PC-3 (cell line): ENCODE measurements at regions not wholly inside any gene's neighbourhood (a gene's known extent, or its start where the extent isn't known, plus 50 kb on each side); places are given as distances from the start of the nearest gene placed in this dataset.

Experiments used
- ATAC-seq: fragments of 200-7000 bp; cut with Tn5 transposase; 2 replicates; pipeline ENCODE4 v1.9.1; 2020; ENCODE audit warnings: mild to moderate bottlenecking, moderate library complexity
- BruUV-seq: library from RNA; stranded (reverse); fragments of 400-500 nt; replicated peaks from 2 replicates; lab custom pipeline; 2021; lab: Mats Ljungman, UMichigan
- CTCF ChIA-PET: fragments of 300-600 bp; sonication (Branson Sonifier 250); formaldehyde crosslinking; loops from one replicate; lab custom pipeline; 2022; ENCODE audit warnings: antibody characterized with exemption; lab: Charles Lee
- POLR2A ChIA-PET: fragments of 300-600 bp; sonication (Branson Sonifier 250); formaldehyde crosslinking; loops from one replicate; lab custom pipeline; 2022; ENCODE audit warnings: antibody characterized with exemption; ENCODE audit not compliant: unreplicated experiment; lab: Charles Lee
- DNase-seq: peaks from one replicate; pipeline ENCODE4 v3.0.0-alpha.2; 2015
- H2AFZ ChIP-seq: fragments of 300-600 bp; sonication (generic); 2 replicates; pipeline ENCODE4 v1.6.0; 2016; ENCODE audit warnings: antibody characterized with exemption, low read length
- H3F3A ChIP-seq: fragments of 300-600 bp; sonication (generic); one replicate; pipeline ENCODE4 v1.6.0; 2017; ENCODE audit warnings: antibody characterized with exemption, low read length, control low read depth, mild to moderate bottlenecking; ENCODE audit not compliant: unreplicated experiment
- H3K27ac ChIP-seq: fragments of 300-600 bp; sonication (generic); 2 replicates; pipeline ENCODE4 v1.5.1; 2016; ENCODE audit warnings: mild to moderate bottlenecking, low read length
- H3K27me3 ChIP-seq: fragments of 300-600 bp; sonication (generic); 2 replicates; pipeline ENCODE4 v1.6.1; 2016; ENCODE audit warnings: low read length, mixed read lengths
- H3K36me3 ChIP-seq: fragments of 300-600 bp; sonication (generic); 2 replicates; pipeline ENCODE4 v1.6.1; 2016; ENCODE audit warnings: low read depth, mixed run types, low read length, mixed read lengths
- H3K4me1 ChIP-seq: fragments of 300-600 bp; sonication (generic); 2 replicates; pipeline ENCODE4 v1.5.1; 2016; ENCODE audit warnings: low read length; ENCODE audit not compliant: insufficient read depth
- H3K4me2 ChIP-seq: fragments of 300-600 bp; sonication (generic); 2 replicates; pipeline ENCODE4 v1.6.0; 2016; ENCODE audit warnings: low read length
- H3K4me3 ChIP-seq: fragments of 300-600 bp; sonication (generic); 2 replicates; pipeline ENCODE4 v1.5.1; 2016; ENCODE audit warnings: mild to moderate bottlenecking, low read length, mixed read lengths
- H3K79me2 ChIP-seq: fragments of 300-600 bp; sonication (generic); 2 replicates; pipeline ENCODE4 v1.6.1; 2017; ENCODE audit warnings: low read length, mixed read lengths
- H3K9ac ChIP-seq: fragments of 300-600 bp; sonication (generic); 2 replicates; pipeline ENCODE4 v1.6.0; 2016; ENCODE audit warnings: mild to moderate bottlenecking, low read length
- H3K9me2 ChIP-seq: fragments of 300-600 bp; sonication (generic); replicated peaks from 2 replicates; pipeline ENCODE4 v1.6.1; 2016; ENCODE audit warnings: mixed run types, low read length, mixed read lengths
- H3K9me3 ChIP-seq: fragments of 300-600 bp; sonication (generic); 2 replicates; pipeline ENCODE4 v1.6.1; 2016; ENCODE audit warnings: low read length, mixed read lengths
- H4K20me1 ChIP-seq: fragments of 300-600 bp; sonication (generic); 2 replicates; pipeline ENCODE4 v1.6.1; 2016; ENCODE audit warnings: low read length, mixed read lengths
- EZH2 ChIP-seq: fragments of 300-600 bp; sonication (generic); IDR thresholded peaks from one replicate; pipeline ENCODE4 v1.6.1; 2017; ENCODE audit warnings: antibody characterized with exemption, mild to moderate bottlenecking, low read length; ENCODE audit not compliant: unreplicated experiment
- EZH2phosphoT487 ChIP-seq: fragments of 300-600 bp; sonication (generic); IDR thresholded peaks from 2 replicates; pipeline ENCODE4 v1.6.1; 2018; ENCODE audit warnings: mild to moderate bottlenecking, antibody characterized with exemption, low read length, borderline replicate concordance
- intact Hi-C: fragments of 100-400 bp; cut with micrococcal nuclease; formaldehyde crosslinking; loops from 2 replicates; pipeline ENCODE4 v1.9.0; 2023
- TF ChIP-seq, protein P1 (sequence below): fragments of 300-600 bp; sonication (generic); conservative IDR thresholded peaks from 2 replicates; pipeline ENCODE4 v1.5.1; 2017; ENCODE audit warnings: antibody characterized with exemption, low read depth, mild to moderate bottlenecking, low read length

DNA sequence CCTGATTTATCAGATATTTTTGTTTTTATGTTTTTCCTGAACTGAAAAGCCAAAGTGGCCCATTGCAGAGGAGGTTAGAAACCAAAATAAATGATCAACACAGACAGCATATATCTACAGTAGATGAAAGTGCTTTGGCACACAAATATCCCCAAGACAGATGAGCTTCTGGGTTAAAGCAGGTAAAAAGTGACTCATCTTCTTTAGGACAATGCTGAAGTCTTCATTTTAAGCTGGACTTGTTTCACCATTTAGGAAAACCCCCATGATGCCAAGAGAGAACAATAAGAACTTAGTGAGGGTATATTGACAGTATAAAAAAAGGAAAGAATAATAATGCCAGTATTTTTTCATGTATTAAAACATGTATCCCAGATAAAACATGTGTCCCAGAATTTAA, 100.8 kb upstream of the OR9G4 start:
- no TSS peak for BruUV-seq

DNA sequence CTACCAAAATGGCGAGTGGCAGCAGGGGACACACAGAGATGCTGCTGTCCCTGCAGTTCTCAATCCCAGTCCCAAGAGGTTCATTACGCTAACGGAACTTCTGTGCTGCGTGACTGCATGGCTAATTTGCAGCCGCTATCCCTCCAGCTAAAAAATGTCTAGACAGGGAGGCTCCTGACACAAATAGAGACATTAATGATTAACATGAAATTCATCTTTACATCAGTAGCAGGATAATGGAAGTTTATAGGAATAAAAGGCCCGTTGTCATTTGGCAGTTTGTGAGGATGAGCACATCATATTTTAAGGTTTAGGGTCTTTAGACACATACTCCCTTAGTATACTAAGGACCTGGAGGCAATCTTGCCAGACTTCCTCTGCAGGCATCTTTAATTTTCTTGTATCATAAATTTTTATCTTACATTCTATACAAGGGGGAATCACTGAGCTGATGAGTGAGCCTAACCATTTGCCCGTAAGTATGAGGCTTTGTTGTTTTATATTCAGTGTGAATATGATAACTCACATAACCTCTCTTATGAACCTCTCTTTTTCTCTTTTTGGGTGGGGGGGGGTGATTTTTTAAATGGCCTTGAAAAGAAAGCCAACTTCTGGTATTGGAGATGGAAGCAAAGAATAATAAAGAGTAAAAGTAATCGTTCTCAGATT, 99.8 kb upstream of the OR9G4 start:
- H3K27ac ChIP-seq: no peak overlapping the region
- ATAC-seq: no peak
- no peaks in the 10 kb centered on the region for H3K9me2 ChIP-seq
- no peak overlapping the region for H3K4me3 ChIP-seq
- no peaks in the 10 kb centered on the region for H3K79me2 ChIP-seq
- H3K9ac ChIP-seq: no peak overlapping the region
- no peaks in the 10 kb centered on the region for H3K4me1 ChIP-seq
- DNase-seq: no peak
- H3K36me3 ChIP-seq: no peaks in the 10 kb centered on the region
- no peaks in the 10 kb centered on the region for H4K20me1 ChIP-seq
- POLR2A ChIA-PET: no interaction called here
- BruUV-seq: no TSS peak
- peaks cover 56% of the 10 kb centered on the region for H3K27me3 ChIP-seq
- no peaks in the 10 kb centered on the region for H3F3A ChIP-seq
- TF ChIP-seq, protein P1, sequence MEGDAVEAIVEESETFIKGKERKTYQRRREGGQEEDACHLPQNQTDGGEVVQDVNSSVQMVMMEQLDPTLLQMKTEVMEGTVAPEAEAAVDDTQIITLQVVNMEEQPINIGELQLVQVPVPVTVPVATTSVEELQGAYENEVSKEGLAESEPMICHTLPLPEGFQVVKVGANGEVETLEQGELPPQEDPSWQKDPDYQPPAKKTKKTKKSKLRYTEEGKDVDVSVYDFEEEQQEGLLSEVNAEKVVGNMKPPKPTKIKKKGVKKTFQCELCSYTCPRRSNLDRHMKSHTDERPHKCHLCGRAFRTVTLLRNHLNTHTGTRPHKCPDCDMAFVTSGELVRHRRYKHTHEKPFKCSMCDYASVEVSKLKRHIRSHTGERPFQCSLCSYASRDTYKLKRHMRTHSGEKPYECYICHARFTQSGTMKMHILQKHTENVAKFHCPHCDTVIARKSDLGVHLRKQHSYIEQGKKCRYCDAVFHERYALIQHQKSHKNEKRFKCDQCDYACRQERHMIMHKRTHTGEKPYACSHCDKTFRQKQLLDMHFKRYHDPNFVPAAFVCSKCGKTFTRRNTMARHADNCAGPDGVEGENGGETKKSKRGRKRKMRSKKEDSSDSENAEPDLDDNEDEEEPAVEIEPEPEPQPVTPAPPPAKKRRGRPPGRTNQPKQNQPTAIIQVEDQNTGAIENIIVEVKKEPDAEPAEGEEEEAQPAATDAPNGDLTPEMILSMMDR: no peak
- TF ChIP-seq EZH2phosphoT487 (no peak), EZH2 (no peak)
- intact Hi-C loops: no loop called here
- CTCF ChIA-PET: interaction anchor here (0.6 kb wide), 1 partner anchor 402 kb away, joined by 10 read pairs; no protein-coding TSS in a partner anchor
- H2AFZ ChIP-seq: no peak overlapping the region
- H3K9me3 ChIP-seq: no peaks in the 10 kb centered on the region
- no peak overlapping the region for H3K4me2 ChIP-seq

More for the DNA sequence above, 100.8 kb upstream of the OR9G4 start:
- Histone ChIP-seq H2AFZ (no peak overlapping the region), H3K9me2 (no peaks in the 10 kb centered on the region), H3K4me2 (no peak overlapping the region), H3K9ac (no peak overlapping the region), H3F3A (no peaks in the 10 kb centered on the region), H4K20me1 (no peaks in the 10 kb centered on the region), H3K27me3 (peaks cover 52% of the 10 kb centered on the region), H3K27ac (no peak overlapping the region), H3K4me1 (no peaks in the 10 kb centered on the region), H3K4me3 (no peak overlapping the region), H3K9me3 (no peaks in the 10 kb centered on the region), H3K36me3 (no peaks in the 10 kb centered on the region), H3K79me2 (no peaks in the 10 kb centered on the region)
- POLR2A ChIA-PET: no interaction called here
- CTCF ChIA-PET: interaction anchor here (0.6 kb wide), 1 partner anchor 401 kb away, joined by 10 read pairs; no protein-coding TSS in a partner anchor
- TF ChIP-seq, protein P1: no peak
- TF ChIP-seq EZH2phosphoT487: no peak
- no peak for TF ChIP-seq EZH2
- DNase-seq: no peak
- intact Hi-C loops: no loop called here
- ATAC-seq: no peak
